ENCODE measurements at regions not wholly inside any gene's neighbourhood (a gene's known extent, or its start where the extent isn't known, plus 50 kb on each side); places are given as distances from the start of the nearest gene placed in this dataset.
"Not testable (repeated sequence)": the region's sequence is repeated elsewhere in the genome, so short reads cannot be mapped to it uniquely, and the experiment has no call there.

DNA sequence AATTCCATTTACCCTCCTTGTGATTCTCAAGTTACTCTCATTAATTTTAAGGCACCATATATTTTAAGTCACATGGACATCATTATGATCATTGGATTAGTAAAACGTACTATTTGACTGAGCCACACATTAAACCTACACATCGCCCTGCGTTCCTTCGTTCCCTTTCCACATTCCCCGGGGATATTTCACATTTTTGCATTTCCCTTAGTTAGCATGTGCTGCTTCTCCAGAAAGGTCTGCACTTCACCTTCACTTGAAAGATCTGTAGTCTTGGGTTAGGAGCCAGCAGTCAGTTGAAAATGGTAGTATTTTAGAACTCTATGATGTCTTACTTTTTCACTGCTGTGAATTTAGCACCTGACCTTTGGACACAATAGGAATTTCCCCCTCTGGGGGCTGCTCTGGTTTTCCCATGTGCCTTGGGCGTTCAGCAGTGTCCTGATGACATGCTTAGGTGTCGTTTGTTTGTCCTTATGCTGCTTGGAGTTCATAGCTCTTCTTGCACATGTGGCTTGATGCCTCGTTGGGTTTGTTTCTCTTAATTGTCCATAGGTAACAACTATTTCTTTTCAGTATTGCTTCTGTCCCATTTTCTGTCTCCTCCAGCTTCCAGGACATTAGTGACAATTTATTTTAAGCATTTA lies 56.9 kb upstream of the NBPF20 start:
- WGBS, 2 donors (ENCODE audit: low coverage in 1 of 2): 11 to 37% methylated on average over 5 to 7 of the region's 8 CpGs
- intact Hi-C loops (cut with DNase I; ENCODE audit: low total_unique reads); H3K27ac ChIP-seq; H3K9me3 ChIP-seq; H3K36me3 ChIP-seq; DNase-seq; H3K27me3 ChIP-seq; H3K4me3 ChIP-seq; H3K4me1 ChIP-seq; in situ Hi-C loops (cut with MboI; ENCODE audit: low pct_ligation_motif_present in 1 of 4, low pct_unique_long_range_greater_than_20kb in 1 of 4, low sequenced_read_pairs in 3 of 4): not testable (repeated sequence)

DNA sequence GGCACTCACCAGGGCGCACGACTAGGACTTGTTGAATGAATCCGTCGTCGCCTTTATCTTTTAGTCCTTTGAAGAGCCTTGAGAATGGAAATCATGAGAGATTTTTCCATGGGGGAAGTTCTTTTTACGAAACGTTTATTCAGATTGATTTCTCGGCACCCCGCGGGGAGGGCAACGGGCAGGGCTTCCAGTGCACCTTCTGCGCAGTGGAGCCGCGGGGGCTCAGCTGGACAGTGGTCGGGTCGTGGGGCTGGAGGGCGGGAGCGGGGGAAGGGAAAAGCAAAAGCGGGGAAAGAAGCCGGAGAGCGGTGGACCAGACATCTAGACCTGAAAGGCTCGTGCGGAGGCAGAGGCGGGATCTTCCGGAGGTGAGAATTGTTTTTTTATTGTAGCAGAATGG lies 50.6 kb upstream of the NBPF20 start:
- in situ Hi-C loops (cut with MboI; ENCODE audit: low pct_ligation_motif_present in 1 of 4, low pct_unique_long_range_greater_than_20kb in 1 of 4, low sequenced_read_pairs in 3 of 4); H3K36me3 ChIP-seq; H3K27ac ChIP-seq; H3K4me3 ChIP-seq; DNase-seq; intact Hi-C loops (cut with DNase I; ENCODE audit: low total_unique reads); H3K4me1 ChIP-seq; H3K9me3 ChIP-seq: not testable (repeated sequence)
- 0 to 9% methylated on average over 2 to 23 of the region's 25 CpGs for WGBS, 2 donors (ENCODE audit: low coverage in 1 of 2)
- peaks cover 13% of the 10 kb centered on the region for H3K27me3 ChIP-seq

- WGBS, 2 donors (ENCODE audit: low coverage in 1 of 2): 54% methylated on average over 8 of the region's 41 CpGs; no CpG with 5 or more reads in 1 of the 2 donors
Measured at GRCh38 chr1:145475369-145475915, 50.0 kb upstream of the NBPF20 start.

More at GRCh38 chr1:145475369-145475915, 50.0 kb upstream of the NBPF20 start:
- H3K27me3 ChIP-seq: peaks cover 13% of the 10 kb centered on the region
- H3K27ac ChIP-seq; H3K9me3 ChIP-seq; in situ Hi-C loops (cut with MboI; ENCODE audit: low pct_ligation_motif_present in 1 of 4, low pct_unique_long_range_greater_than_20kb in 1 of 4, low sequenced_read_pairs in 3 of 4); H3K4me3 ChIP-seq; H3K4me1 ChIP-seq; intact Hi-C loops (cut with DNase I; ENCODE audit: low total_unique reads); DNase-seq; H3K36me3 ChIP-seq: not testable (repeated sequence)
